HG03064 (cell line): ENCODE measurements at regions not wholly inside any gene's neighbourhood (a gene's known extent, or its start where the extent isn't known, plus 50 kb on each side); places are given as distances from the start of the nearest gene placed in this dataset.
"Not testable (repeated sequence)": the region's sequence is repeated elsewhere in the genome, so short reads cannot be mapped to it uniquely, and the experiment has no call there.

Source experiments
- ATAC-seq: cut with Tn5 transposase; IDR thresholded peaks from one replicate; pipeline ENCODE4 v1.9.1; 2021; ENCODE audit warnings: low read depth; ENCODE audit not compliant: unreplicated experiment

GRCh38 chr20:6360766-6361165 lies 237.9 kb upstream of the FERMT1 start:
- ATAC-seq: no peak

GRCh38 chr20:6355754-6356451 lies 233.1 kb upstream of the FERMT1 start:
- no peak for ATAC-seq

- ATAC-seq: no peak
Measured at GRCh38 chr20:6348908-6349307, 226.1 kb upstream of the FERMT1 start.

GRCh38 chr20:6347916-6348315 lies 225.1 kb upstream of the FERMT1 start:
- ATAC-seq: no peak

- no peak for ATAC-seq
Measured at GRCh38 chr20:6341491-6341890, 218.7 kb upstream of the FERMT1 start.

- ATAC-seq: no peak
Measured at GRCh38 chr20:6339176-6339575, 216.3 kb upstream of the FERMT1 start.

- ATAC-seq: no peak
Measured at GRCh38 chr20:6333110-6333509, 210.3 kb upstream of the FERMT1 start.

GRCh38 chr20:6321235-6321634 lies 198.4 kb upstream of the FERMT1 start:
- ATAC-seq: not testable (repeated sequence)

- no peak for ATAC-seq
Measured at GRCh38 chr20:6311841-6312655, 189.2 kb upstream of the FERMT1 start.

GRCh38 chr20:6311097-6311496 lies 188.3 kb upstream of the FERMT1 start:
- no peak for ATAC-seq

GRCh38 chr20:6305536-6305935 lies 182.7 kb upstream of the FERMT1 start:
- no peak for ATAC-seq

- no peak for ATAC-seq
Measured at GRCh38 chr20:6302041-6302440, 179.2 kb upstream of the FERMT1 start.

- ATAC-seq: no peak
Measured at GRCh38 chr20:6299456-6299855, 176.6 kb upstream of the FERMT1 start.

- ATAC-seq: no peak
Measured at GRCh38 chr20:6298049-6298448, 175.2 kb upstream of the FERMT1 start.

GRCh38 chr20:6295867-6296256 lies 173.0 kb upstream of the FERMT1 start:
- no peak for ATAC-seq

- no peak for ATAC-seq
Measured at GRCh38 chr20:6295127-6295866, 172.5 kb upstream of the FERMT1 start.

GRCh38 chr20:6287471-6287870 lies 164.6 kb upstream of the FERMT1 start:
- ATAC-seq: no peak

- ATAC-seq: no peak
Measured at GRCh38 chr20:6282642-6283041, 159.8 kb upstream of the FERMT1 start.

- no peak for ATAC-seq
Measured at GRCh38 chr20:6277661-6278240, 154.9 kb upstream of the FERMT1 start.

GRCh38 chr20:6270404-6270803 lies 147.6 kb upstream of the FERMT1 start:
- ATAC-seq: not testable (repeated sequence)
